Limb (tissue), 2 donors: ENCODE measurements at regions not wholly inside any gene's neighbourhood (a gene's known extent, or its start where the extent isn't known, plus 50 kb on each side); places are given as distances from the start of the nearest gene placed in this dataset.
"Not testable (repeated sequence)": the region's sequence is repeated elsewhere in the genome, so short reads cannot be mapped to it uniquely, and the experiment has no call there.

Experiments used
- DNase-seq, 2 donors: peaks; one replicate each; pipeline ENCODE4 v3.0.0-alpha.2; 2016; ENCODE audit errors: extremely low spot score in 2 of 2

GRCh38 chr20:5492937-5493336 lies 117.9 kb downstream of the GPCPD1 start:
- no peak for DNase-seq

- no peak for DNase-seq
Observed at GRCh38 chr20:5491455-5491854, 119.4 kb downstream of the GPCPD1 start.

- DNase-seq: no peak
Observed at GRCh38 chr20:5489601-5490000, 121.2 kb downstream of the GPCPD1 start.

- no peak for DNase-seq
Observed at GRCh38 chr20:5488823-5489222, 122.0 kb downstream of the GPCPD1 start.

GRCh38 chr20:5486377-5487054 lies 124.3 kb downstream of the GPCPD1 start:
- DNase-seq: no peak

GRCh38 chr20:5484926-5485325 lies 125.9 kb downstream of the GPCPD1 start:
- DNase-seq: no peak

GRCh38 chr20:5484346-5484745 lies 126.5 kb downstream of the GPCPD1 start:
- no peak for DNase-seq

- DNase-seq: no peak
Observed at GRCh38 chr20:5482791-5483190, 128.0 kb downstream of the GPCPD1 start.

- DNase-seq: no peak
Observed at GRCh38 chr20:5481872-5482271, 128.9 kb downstream of the GPCPD1 start.

GRCh38 chr20:5480824-5481600 lies 129.8 kb downstream of the GPCPD1 start:
- DNase-seq: no peak

GRCh38 chr20:5474646-5475550 lies 135.9 kb downstream of the GPCPD1 start:
- DNase-seq: no peak

GRCh38 chr20:5471866-5472265 lies 138.9 kb downstream of the GPCPD1 start:
- not testable (repeated sequence) for DNase-seq

- DNase-seq: no peak
Observed at GRCh38 chr20:5471368-5471767, 139.4 kb downstream of the GPCPD1 start.

- no peak for DNase-seq
Observed at GRCh38 chr20:5470943-5471342, 139.9 kb downstream of the GPCPD1 start.

- DNase-seq: no peak
Observed at GRCh38 chr20:5470458-5470857, 140.3 kb downstream of the GPCPD1 start.

GRCh38 chr20:5469111-5469510 lies 141.7 kb downstream of the GPCPD1 start:
- no peak for DNase-seq

GRCh38 chr20:5467086-5467485 lies 143.7 kb downstream of the GPCPD1 start:
- no peak for DNase-seq

GRCh38 chr20:5465604-5465927 lies 145.2 kb downstream of the GPCPD1 start:
- no peak for DNase-seq

GRCh38 chr20:5464901-5465603 lies 145.8 kb downstream of the GPCPD1 start:
- DNase-seq: no peak

GRCh38 chr20:5463007-5463686 lies 146.4 kb upstream of the PROKR2 start:
- no peak for DNase-seq

GRCh38 chr20:5453745-5454144 lies 137.0 kb upstream of the PROKR2 start:
- DNase-seq: not testable (repeated sequence)
